H9 (cell line): ENCODE measurements at regions not wholly inside any gene's neighbourhood (a gene's known extent, or its start where the extent isn't known, plus 50 kb on each side); places are given as distances from the start of the nearest gene placed in this dataset.

Experiments
- DNase-seq: peaks from one replicate; pipeline ENCODE4 v3.0.0-alpha.2; 2017
- H2AFZ ChIP-seq: one replicate; pipeline ENCODE4 v1.6.1; 2013; ENCODE audit warnings: mild to moderate bottlenecking, low read length, control low read depth, moderate library complexity
- H2AK5ac ChIP-seq: 2 replicates; pipeline ENCODE4 v1.6.1; 2013; ENCODE audit warnings: low read length, control low read depth, mixed read lengths; ENCODE audit not compliant: insufficient read length
- H2BK120ac ChIP-seq: one replicate; pipeline ENCODE4 v1.6.1; 2013; ENCODE audit warnings: low read depth, mild to moderate bottlenecking, low read length, control low read depth, inconsistent platforms; ENCODE audit not compliant: poor library complexity, severe bottlenecking
- H2BK12ac ChIP-seq: 2 replicates; pipeline ENCODE4 v1.6.1; 2013; ENCODE audit warnings: low read length, control low read depth, mixed read lengths, low read depth; ENCODE audit not compliant: insufficient read length
- H2BK15ac ChIP-seq: 2 replicates; pipeline ENCODE4 v1.6.1; 2013; ENCODE audit warnings: low read depth, low read length, control low read depth
- H2BK20ac ChIP-seq: one replicate; pipeline ENCODE4 v1.6.1; 2013; ENCODE audit warnings: low read depth, mild to moderate bottlenecking, low read length, control low read depth, inconsistent platforms; ENCODE audit not compliant: poor library complexity, severe bottlenecking
- H2BK5ac ChIP-seq: 2 replicates; pipeline ENCODE4 v1.6.1; 2013; ENCODE audit warnings: low read length, control low read depth, mixed read lengths; ENCODE audit not compliant: insufficient read length
- H3K14ac ChIP-seq: 2 replicates; pipeline ENCODE4 v1.6.1; 2013; ENCODE audit warnings: low read length, control low read depth; ENCODE audit not compliant: insufficient read depth
- H3K18ac ChIP-seq: 2 replicates; pipeline ENCODE4 v1.6.1; 2013; ENCODE audit warnings: low read depth, mild to moderate bottlenecking, mixed read lengths, low read length, control low read depth; ENCODE audit not compliant: insufficient read length
- H3K23ac ChIP-seq: 2 replicates; pipeline ENCODE4 v1.6.1; 2013; ENCODE audit warnings: low read length, control low read depth, mixed read lengths, low read depth; ENCODE audit not compliant: insufficient read length
- H3K23me2 ChIP-seq: 2 replicates; pipeline ENCODE4 v1.6.1; 2013; ENCODE audit warnings: low read depth, mild to moderate bottlenecking, mixed read lengths, low read length, control low read depth; ENCODE audit not compliant: insufficient read length, poor library complexity, severe bottlenecking
- H3K27ac ChIP-seq: 2 replicates; pipeline ENCODE4 v1.5.1; 2013; ENCODE audit warnings: low read length, control low read depth, mixed read lengths, low read depth; ENCODE audit not compliant: insufficient read length
- H3K27me3 ChIP-seq: 2 replicates; pipeline ENCODE4 v1.6.1; 2013; ENCODE audit warnings: low read length, control low read depth, inconsistent platforms; ENCODE audit not compliant: insufficient read depth
- H3K4ac ChIP-seq: 2 replicates; pipeline ENCODE4 v1.6.1; 2013; ENCODE audit warnings: low read depth, mild to moderate bottlenecking, control low read depth, inconsistent platforms, low read length, moderate library complexity
- H3K4me1 ChIP-seq: 2 replicates; pipeline ENCODE4 v1.6.1; 2013; ENCODE audit warnings: low read length, control low read depth, inconsistent platforms; ENCODE audit not compliant: insufficient read depth
- H3K4me2 ChIP-seq: 2 replicates; pipeline ENCODE4 v1.6.1; 2013; ENCODE audit warnings: low read length, control low read depth, mixed read lengths; ENCODE audit not compliant: insufficient read length, insufficient read depth
- H3K56ac ChIP-seq: 2 replicates; pipeline ENCODE4 v1.6.1; 2013; ENCODE audit warnings: low read depth, mild to moderate bottlenecking, mixed read lengths, low read length, control low read depth; ENCODE audit not compliant: insufficient read length
- H3K79me1 ChIP-seq: 2 replicates; pipeline ENCODE4 v1.6.1; 2013; ENCODE audit warnings: low read depth, mild to moderate bottlenecking, moderate library complexity, low read length, control low read depth, inconsistent platforms; ENCODE audit not compliant: insufficient read depth, poor library complexity, severe bottlenecking
- H3K79me2 ChIP-seq: 2 replicates; pipeline ENCODE4 v1.6.1; 2013; ENCODE audit warnings: low read length, control low read depth, inconsistent platforms; ENCODE audit not compliant: insufficient read depth
- H3K9ac ChIP-seq: 2 replicates; pipeline ENCODE4 v1.6.1; 2013; ENCODE audit warnings: low read length, control low read depth, mixed read lengths; ENCODE audit not compliant: insufficient read length; ENCODE audit errors: extremely low read depth
- H3K9me3 ChIP-seq: one replicate; pipeline ENCODE4 v1.6.1; 2013; ENCODE audit warnings: low read depth, low read length, inconsistent platforms; ENCODE audit not compliant: control insufficient read depth
- H3T11ph ChIP-seq: one replicate; pipeline ENCODE4 v1.6.1; 2013; ENCODE audit warnings: mild to moderate bottlenecking, low read length, control low read depth, inconsistent platforms
- H4K20me1 ChIP-seq: one replicate; pipeline ENCODE4 v1.6.1; 2013; ENCODE audit not compliant: control insufficient read depth, insufficient read length, insufficient read depth
- H4K5ac ChIP-seq: 2 replicates; pipeline ENCODE4 v1.6.1; 2013; ENCODE audit warnings: low read depth, mild to moderate bottlenecking, mixed read lengths, low read length, control low read depth; ENCODE audit not compliant: insufficient read length
- H4K8ac ChIP-seq: replicated peaks from 2 replicates; pipeline ENCODE4 v1.6.1; 2013; ENCODE audit warnings: low read length, control low read depth, mixed read lengths, low read depth; ENCODE audit not compliant: insufficient read length
- H4K91ac ChIP-seq: 2 replicates; pipeline ENCODE4 v1.6.1; 2013; ENCODE audit warnings: low read depth, mild to moderate bottlenecking, moderate library complexity, mixed read lengths, low read length, control low read depth; ENCODE audit not compliant: insufficient read length
- H3K27ac Mint-ChIP-seq, 3 experiments: 2 replicates in 2 of 3; 3 replicates in 1 of 3; pipeline ENCODE4 v1.8.0; 2020 to 2021; ENCODE audit warnings: mixed read lengths in 3 of 3, mild to moderate bottlenecking in 1 of 3, moderate library complexity in 1 of 3
- H3K27me3 Mint-ChIP-seq: 2 replicates; pipeline ENCODE4 v1.8.0; 2021; ENCODE audit warnings: low read depth, mild to moderate bottlenecking, moderate library complexity, mixed read lengths
- H3K36me3 Mint-ChIP-seq, 3 experiments: 2 replicates in 2 of 3; 3 replicates in 1 of 3; pipeline ENCODE4 v1.8.0; 2020 to 2021; ENCODE audit warnings: low read depth in 3 of 3, mixed read lengths in 3 of 3; ENCODE audit not compliant: insufficient read depth in 1 of 3
- H3K4me1 Mint-ChIP-seq, 2 experiments: 2 replicates each; pipeline ENCODE4 v1.8.0; 2020; ENCODE audit warnings: mixed read lengths in 2 of 2
- H3K4me3 Mint-ChIP-seq, 2 experiments: 2 replicates in 1 of 2; 3 replicates in 1 of 2; pipeline ENCODE4 v1.8.0; 2020 to 2021; ENCODE audit warnings: mild to moderate bottlenecking in 2 of 2, mixed read lengths in 2 of 2, moderate library complexity in 1 of 2
- H3K9me3 Mint-ChIP-seq, 2 experiments: 2 replicates in 1 of 2; 3 replicates in 1 of 2; pipeline ENCODE4 v1.8.0; 2020; ENCODE audit warnings: mild to moderate bottlenecking in 2 of 2, mixed read lengths in 2 of 2, moderate library complexity in 1 of 2
- WGBS: extraction: QIAGEN DNeasy Blood & Tissue Kit; methylation state at CpG from one replicate; pipeline ENCODE4 v1.1.7; 2013; ENCODE audit warnings: missing lambda C conversion rate, low lambda C conversion rate, mixed read lengths; ENCODE audit not compliant: insufficient read length; ENCODE audit errors: extremely low coverage; 5-methylcytosine and 5-hydroxymethylcytosine counted together
- TF ChIP-seq, protein P1 (sequence below): fragments of 200-600 bp; sonication (generic); conservative IDR thresholded peaks from 3 replicates; pipeline ENCODE4 v1.8.0; 2021; ENCODE audit warnings: antibody characterized with exemption, mild to moderate bottlenecking

DNA sequence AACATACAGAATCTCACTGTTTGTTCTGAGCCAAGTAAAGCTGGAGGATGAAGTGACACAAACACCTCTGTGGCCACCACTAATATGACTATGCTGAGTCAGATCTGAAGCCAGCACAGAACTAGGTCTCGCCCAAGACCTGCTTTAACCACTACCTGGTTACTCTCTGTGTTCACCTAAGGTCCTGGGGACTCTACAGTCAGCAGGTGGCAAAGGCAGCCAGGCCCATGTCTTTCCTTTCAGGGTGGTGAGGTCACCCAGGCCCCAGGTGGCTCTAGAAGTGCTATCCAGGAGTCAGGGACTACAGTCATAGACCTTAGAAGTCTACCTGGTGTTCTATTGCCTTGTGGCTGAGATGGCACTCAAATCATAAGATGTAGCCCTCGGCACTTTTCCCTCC is 287.9 kb upstream of the ARRDC4 start:
- no CpG with 5 or more reads among the region's 2 CpGs for WGBS
- no peak overlapping the region for H3K27ac Mint-ChIP-seq
- no peak overlapping the region for H4K8ac ChIP-seq

More for the DNA sequence above, 287.9 kb upstream of the ARRDC4 start:
- DNase-seq, result no peak
- Histone ChIP-seq H3K79me2 (no peaks in the 10 kb centered on the region), H3K56ac (no peak overlapping the region), H2BK20ac (no peak overlapping the region), H3T11ph (no peak overlapping the region), H3K79me1 (no peaks in the 10 kb centered on the region), H3K27me3 (no peaks in the 10 kb centered on the region), H4K91ac (no peak overlapping the region), H2AK5ac (no peak overlapping the region), H3K14ac (no peak overlapping the region), H3K4ac (no peak overlapping the region), H2AFZ (no peak overlapping the region), H3K23me2 (no peaks in the 10 kb centered on the region), H3K18ac (no peak overlapping the region), H3K9me3 (no peaks in the 10 kb centered on the region), H3K9ac (no peak overlapping the region), H3K4me2 (no peak overlapping the region), H4K20me1 (no peaks in the 10 kb centered on the region), H3K4me1 (no peaks in the 10 kb centered on the region), H2BK12ac (no peak overlapping the region), H4K5ac (no peak overlapping the region), H2BK120ac (no peak overlapping the region), H2BK5ac (no peak overlapping the region), H2BK15ac (no peak overlapping the region), H3K23ac (no peak overlapping the region), H3K27ac (no peak overlapping the region)
- Mint-ChIP-seq H3K27me3 (no peaks in the 10 kb centered on the region; the same call in none of the 2 replicates), H3K36me3 (no peaks in the 10 kb centered on the region), H3K4me1 (no peaks in the 10 kb centered on the region), H3K4me3 (no peak overlapping the region), H3K9me3 (no peaks in the 10 kb centered on the region; a peak in 1 of 5 replicates)
- TF ChIP-seq, protein P1, sequence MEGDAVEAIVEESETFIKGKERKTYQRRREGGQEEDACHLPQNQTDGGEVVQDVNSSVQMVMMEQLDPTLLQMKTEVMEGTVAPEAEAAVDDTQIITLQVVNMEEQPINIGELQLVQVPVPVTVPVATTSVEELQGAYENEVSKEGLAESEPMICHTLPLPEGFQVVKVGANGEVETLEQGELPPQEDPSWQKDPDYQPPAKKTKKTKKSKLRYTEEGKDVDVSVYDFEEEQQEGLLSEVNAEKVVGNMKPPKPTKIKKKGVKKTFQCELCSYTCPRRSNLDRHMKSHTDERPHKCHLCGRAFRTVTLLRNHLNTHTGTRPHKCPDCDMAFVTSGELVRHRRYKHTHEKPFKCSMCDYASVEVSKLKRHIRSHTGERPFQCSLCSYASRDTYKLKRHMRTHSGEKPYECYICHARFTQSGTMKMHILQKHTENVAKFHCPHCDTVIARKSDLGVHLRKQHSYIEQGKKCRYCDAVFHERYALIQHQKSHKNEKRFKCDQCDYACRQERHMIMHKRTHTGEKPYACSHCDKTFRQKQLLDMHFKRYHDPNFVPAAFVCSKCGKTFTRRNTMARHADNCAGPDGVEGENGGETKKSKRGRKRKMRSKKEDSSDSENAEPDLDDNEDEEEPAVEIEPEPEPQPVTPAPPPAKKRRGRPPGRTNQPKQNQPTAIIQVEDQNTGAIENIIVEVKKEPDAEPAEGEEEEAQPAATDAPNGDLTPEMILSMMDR, result no peak
